GM21528 (cell line): ENCODE measurements at regions not wholly inside any gene's neighbourhood (a gene's known extent, or its start where the extent isn't known, plus 50 kb on each side); places are given as distances from the start of the nearest gene placed in this dataset.

Experiments used
- ATAC-seq: cut with Tn5 transposase; IDR thresholded peaks from one replicate; pipeline ENCODE4 v1.9.1; 2021; ENCODE audit warnings: mild to moderate bottlenecking, moderate library complexity; ENCODE audit not compliant: unreplicated experiment, low FRiP score

DNA sequence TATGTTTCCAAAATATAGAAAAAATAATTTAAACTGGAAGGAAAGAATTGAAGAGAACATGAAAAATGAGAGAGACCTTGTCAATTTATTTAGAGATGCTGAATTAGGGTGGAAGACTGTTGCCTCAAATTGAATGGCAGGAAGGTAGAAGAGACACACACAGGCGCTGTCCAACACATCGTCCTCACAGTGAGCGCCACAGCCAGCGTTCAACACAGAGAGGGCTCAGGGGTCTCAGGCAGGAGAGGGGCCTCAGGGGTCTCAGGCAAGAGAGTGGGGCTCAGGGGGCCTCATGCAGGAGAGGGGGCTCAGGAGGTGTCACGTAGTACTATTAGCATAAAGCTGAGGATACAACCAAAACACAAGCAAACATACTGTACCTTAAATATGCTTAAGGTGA, 65.7 kb downstream of the TMEM18 start:
- ATAC-seq, result no peak

GRCh38 chr2:610491-610890, 66.7 kb downstream of the TMEM18 start:
- ATAC-seq, result no peak

- ATAC-seq, result no peak
Measured at GRCh38 chr2:609881-610280, 67.3 kb downstream of the TMEM18 start.

DNA sequence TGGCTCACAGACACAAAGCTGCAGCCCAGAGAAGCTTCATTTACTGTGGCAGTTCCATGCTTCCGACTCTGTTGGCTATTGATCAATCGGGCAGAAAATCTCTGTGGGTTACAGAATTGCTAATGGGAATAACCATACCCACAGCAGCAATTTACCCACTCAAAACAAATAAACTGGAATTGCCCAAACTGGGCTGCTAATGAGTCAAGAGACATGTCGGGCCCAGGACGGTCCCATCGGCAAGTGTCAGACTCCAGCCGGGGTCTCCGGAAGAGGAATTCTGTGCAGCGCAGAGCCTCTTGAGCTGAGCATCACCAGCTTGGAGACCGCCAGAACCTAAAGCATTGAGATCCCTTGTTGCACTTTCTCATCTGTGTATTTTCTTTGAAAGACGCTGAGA, 67.8 kb downstream of the TMEM18 start:
- no peak for ATAC-seq

- no peak for ATAC-seq
Measured at GRCh38 chr2:608711-609110, 68.5 kb downstream of the TMEM18 start.

DNA sequence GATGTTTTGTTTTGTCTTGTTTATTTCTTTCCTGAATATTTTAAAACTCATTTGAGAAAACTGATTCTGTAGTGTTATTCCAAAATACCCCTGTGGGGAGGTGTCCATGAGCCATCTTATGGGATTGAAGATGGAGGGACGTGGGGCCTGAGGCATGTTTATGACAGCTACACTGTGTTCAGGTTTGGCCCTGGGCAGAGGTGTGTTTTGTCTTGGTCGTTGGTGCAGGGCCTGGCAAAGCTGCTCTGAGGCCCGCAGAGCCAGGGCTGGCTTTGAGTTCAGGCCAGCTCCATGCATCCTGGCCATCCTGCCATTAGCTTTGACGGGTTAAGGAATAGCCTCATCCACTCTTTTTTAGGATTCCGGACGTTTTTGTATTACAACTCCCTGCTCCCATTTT, 68.9 kb downstream of the TMEM18 start:
- ATAC-seq, result no peak

DNA sequence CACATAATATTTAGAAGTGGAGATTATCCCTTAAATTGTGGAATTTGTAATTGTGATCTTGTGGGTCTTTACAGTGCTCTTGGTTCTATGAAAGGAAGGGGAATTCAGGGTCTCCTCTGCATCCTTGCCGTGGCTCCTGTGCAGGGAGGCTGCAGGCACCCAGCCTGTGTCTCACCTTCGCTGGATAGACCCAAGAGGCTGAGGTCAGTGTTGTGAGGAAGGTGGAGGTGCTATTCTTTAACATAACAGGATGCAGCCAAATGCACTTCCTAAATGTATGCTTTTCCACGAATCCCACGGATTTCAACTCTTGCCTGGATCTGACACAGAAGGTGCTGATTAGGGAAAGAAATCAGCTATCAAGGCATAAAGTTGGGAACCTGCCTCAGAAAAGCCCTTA, 69.5 kb downstream of the TMEM18 start:
- ATAC-seq, result no peak

DNA sequence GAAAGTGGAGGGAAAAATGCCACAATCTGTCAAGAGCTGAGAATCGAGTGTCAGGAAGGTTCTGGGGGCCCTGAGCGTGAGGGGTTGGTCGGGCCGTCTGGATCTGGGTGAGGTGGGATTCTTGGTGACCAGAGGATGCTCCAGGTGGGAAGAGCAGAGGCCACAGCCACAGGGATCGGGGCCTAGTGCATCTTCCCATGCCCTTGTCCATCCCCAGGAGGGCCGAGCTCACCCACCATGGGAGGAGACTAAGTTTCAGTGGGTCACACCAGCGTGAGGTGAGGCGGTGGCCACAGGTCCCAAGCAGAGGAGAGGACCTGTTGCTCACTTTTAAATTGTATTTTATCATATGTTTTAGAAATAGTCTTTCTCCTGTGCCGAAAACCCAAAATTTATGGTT, 70.0 kb downstream of the TMEM18 start:
- ATAC-seq, result no peak

- ATAC-seq, result no peak
Measured at GRCh38 chr2:605674-606608, 71.3 kb downstream of the TMEM18 start.

DNA sequence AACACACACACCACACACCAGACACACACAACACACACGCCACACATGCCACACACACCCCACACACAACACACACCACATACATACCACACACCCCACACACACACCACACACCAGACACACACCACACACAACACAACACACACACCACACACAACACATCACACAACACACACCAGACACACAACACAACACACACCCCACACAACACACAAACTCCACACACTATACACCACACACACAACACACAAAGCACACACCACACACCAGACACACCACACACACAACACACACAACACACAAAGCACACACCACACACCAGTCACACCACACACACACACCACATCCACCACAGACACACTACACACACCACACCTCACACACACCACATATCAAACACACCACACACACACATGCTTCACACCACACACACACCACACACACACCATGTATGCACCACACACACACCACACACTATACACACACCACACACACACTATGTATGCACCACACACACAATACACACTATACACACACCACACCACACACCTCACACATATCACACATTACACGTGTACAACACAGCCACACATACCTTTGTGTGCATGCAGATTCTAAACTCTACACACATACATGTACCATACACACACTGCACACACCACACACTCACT, 72.2 kb downstream of the TMEM18 start:
- ATAC-seq, result no peak

GRCh38 chr2:604385-604784, 72.8 kb downstream of the TMEM18 start:
- ATAC-seq, result no peak

- no peak for ATAC-seq
Measured at GRCh38 chr2:603869-604268, 73.3 kb downstream of the TMEM18 start.

- no peak for ATAC-seq
Measured at GRCh38 chr2:603427-603826, 73.8 kb downstream of the TMEM18 start.

GRCh38 chr2:602571-603359, 74.4 kb downstream of the TMEM18 start:
- no peak for ATAC-seq

DNA sequence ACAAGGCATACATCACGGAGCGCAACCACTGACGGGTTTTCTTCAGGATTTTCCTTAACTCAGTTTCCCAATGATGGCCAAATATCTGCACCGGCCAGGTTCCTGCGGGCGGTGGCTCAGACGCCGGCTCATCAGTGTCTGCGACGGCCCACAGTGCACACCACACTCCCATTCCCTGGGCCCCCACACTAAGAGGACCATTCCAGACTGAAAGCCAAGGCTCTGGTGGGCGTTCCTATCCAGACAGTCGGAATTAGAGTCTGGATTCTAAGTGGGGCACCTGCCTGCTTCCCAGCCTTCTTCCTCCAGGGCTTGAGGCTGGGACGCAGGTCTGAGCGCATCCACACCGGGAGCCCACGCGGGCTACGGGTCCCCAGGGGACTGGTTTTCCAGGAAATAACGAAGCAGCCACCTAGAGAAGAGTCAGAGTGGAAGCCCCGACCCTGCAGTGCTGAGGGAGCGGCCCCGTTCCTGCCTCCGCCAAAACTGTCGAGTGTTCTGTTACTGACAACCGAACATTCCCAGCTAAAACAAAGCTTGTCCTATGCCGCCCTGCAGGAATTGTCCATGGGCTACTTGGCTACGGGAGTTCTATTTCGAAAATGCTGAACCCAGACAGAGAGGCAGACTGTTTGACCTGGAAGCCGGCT, 75.3 kb downstream of the TMEM18 start:
- no peak for ATAC-seq

GRCh38 chr2:601387-601698, 75.9 kb downstream of the TMEM18 start:
- ATAC-seq, result no peak

- no peak for ATAC-seq
Measured at GRCh38 chr2:600542-601386, 76.4 kb downstream of the TMEM18 start.

DNA sequence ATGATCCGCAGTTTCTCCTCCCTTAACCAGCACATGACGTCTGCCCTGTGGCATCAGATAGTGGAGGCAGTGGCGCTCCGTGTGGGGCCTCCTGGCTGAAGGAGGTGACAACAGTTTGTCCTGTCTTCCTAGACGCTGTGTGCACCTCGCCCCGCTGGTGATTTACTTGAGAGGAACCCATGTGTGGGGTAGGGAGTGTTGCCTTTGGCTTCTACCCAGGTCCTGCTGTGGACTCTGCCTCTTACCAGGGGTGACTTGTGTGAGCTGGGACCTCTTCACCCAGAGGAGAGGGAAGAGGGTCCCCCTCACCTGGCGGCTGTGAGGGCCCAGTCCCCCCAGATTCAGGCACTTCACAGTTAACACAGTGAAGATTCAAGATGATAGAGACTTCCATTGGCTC, 77.6 kb downstream of the TMEM18 start:
- ATAC-seq, result no peak

DNA sequence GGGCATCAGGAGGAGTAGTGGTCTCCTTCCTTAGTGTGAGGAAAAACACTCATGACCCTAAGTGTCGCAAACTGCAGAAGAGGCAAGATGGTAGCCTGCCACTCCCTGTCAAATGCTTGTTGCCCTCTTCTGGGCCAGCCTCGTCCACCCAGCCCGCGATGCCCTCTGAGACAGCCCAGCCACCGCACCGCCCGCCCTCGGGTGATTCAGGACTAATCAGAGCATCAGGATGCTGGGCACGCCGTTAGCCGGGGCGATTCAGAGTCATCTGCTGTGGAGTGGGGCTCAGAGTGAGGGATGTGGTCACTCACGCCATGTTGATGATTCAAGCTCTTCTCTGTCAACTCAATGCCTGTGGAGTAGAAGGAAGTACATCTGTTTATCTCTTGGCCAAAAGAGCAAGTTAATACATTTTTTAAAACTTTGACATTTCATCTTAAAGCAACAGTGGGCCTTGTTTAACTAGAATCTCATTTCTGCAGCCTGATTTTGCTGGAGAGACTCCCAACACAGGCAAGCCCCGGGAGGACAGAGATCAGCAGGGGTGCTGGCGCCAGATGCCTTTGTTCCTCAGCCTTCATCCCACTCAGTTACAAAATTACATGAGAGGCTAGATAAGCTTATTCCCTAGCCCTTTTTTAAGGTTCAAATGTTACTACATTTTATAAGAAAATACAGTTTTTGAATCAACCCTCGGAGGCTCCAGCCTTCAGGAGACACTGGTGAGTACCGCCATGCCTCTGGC, 79.0 kb downstream of the TMEM18 start:
- ATAC-seq, result no peak
